Breast epithelium (tissue), 4 donors: ENCODE measurements at regions not wholly inside any gene's neighbourhood (a gene's known extent, or its start where the extent isn't known, plus 50 kb on each side); places are given as distances from the start of the nearest gene placed in this dataset.

Source experiments
- DNase-seq, 2 donors: peaks; one replicate each; pipeline ENCODE4 v3.0.0-alpha.2; 2019; ENCODE audit warnings: low spot score in 2 of 2
- H3K27ac ChIP-seq, 2 donors: fragments of 200-600 bp; sonication (generic) in 1 of 2; one replicate each; pipeline ENCODE4 v1.5.1; 2016 to 2019; ENCODE audit warnings: mild to moderate bottlenecking in 1 of 2
- H3K27me3 ChIP-seq, 2 donors: fragments of 200-600 bp; sonication (generic) in 1 of 2; one replicate each; pipeline versions ENCODE4 v1.5.1 to v1.6.0; 2017 to 2019; ENCODE audit warnings: control low read depth in 1 of 2, mild to moderate bottlenecking in 1 of 2
- H3K36me3 ChIP-seq: fragments of 200-600 bp; one replicate; pipeline ENCODE4 v1.5.1; 2019
- H3K4me1 ChIP-seq, 2 donors: fragments of 200-600 bp; sonication (generic); one replicate each; pipeline ENCODE4 v1.5.1; 2016 to 2019; ENCODE audit warnings: control low read depth in 1 of 2
- H3K4me3 ChIP-seq, 3 donors: fragments of 200-600 bp; sonication (generic); 1 replicate in 2 of 3; 2 replicates in 1 of 3; pipeline ENCODE4 v1.5.1; 2016 to 2019; ENCODE audit warnings: mild to moderate bottlenecking in 3 of 3, moderate library complexity in 2 of 3
- H3K9me3 ChIP-seq, 2 donors: fragments of 200-600 bp; sonication (generic) in 1 of 2; one replicate each; pipeline ENCODE4 v1.5.1; 2016 to 2019; ENCODE audit warnings: control low read depth in 1 of 2
- CTCF ChIP-seq, 3 donors: fragments of 450-650 bp; IDR thresholded peaks; one replicate each; pipeline ENCODE4 v1.5.1; 2016 to 2017; ENCODE audit warnings: antibody characterized with exemption in 3 of 3, mild to moderate bottlenecking in 3 of 3, moderate library complexity in 3 of 3
- POLR2A ChIP-seq: fragments of 450-650 bp; IDR thresholded peaks from one replicate; pipeline ENCODE4 v1.6.1; 2016; ENCODE audit warnings: antibody characterized with exemption, mild to moderate bottlenecking, moderate library complexity
- POLR2AphosphoS5 ChIP-seq, 3 donors: sonication (generic); formaldehyde crosslinking; IDR thresholded peaks; one replicate each; pipeline ENCODE4 v1.6.1; 2017; ENCODE audit warnings: antibody characterized with exemption in 3 of 3
- intact Hi-C: fragments of 100-400 bp; cut with DNase I; formaldehyde crosslinking; loops from one replicate; pipeline ENCODE4 v1.15.1; 2023; ENCODE audit warnings: low total_unique reads

- Histone ChIP-seq H3K4me1 (no peaks in the 10 kb centered on the region), H3K27ac (no peak overlapping the region), H3K4me3 (no peak overlapping the region), H3K9me3 (no peaks in the 10 kb centered on the region), H3K36me3 (no peaks in the 10 kb centered on the region), H3K27me3 (peaks cover 0 to 54% of the 10 kb centered on the region in 2 donors)
- intact Hi-C loops: loop anchor here (5.0 kb wide), 1 partner anchor 447 kb away; no protein-coding TSS in a partner anchor
- DNase-seq: no peak
- TF ChIP-seq POLR2AphosphoS5 (IDR thresholded peaks at IDR 0.05) (no peak), POLR2A (no peak), CTCF (IDR thresholded peaks at IDR 0.05) (no peak)
These were observed 67.4 kb upstream of the ARHGAP36 start for GRCh38 chrX:130990723-130991122.

- no peaks in the 10 kb centered on the region for H3K36me3 ChIP-seq
- H3K27ac ChIP-seq: no peak overlapping the region
- no peak overlapping the region for H3K4me3 ChIP-seq
- no peaks in the 10 kb centered on the region for H3K4me1 ChIP-seq
- intact Hi-C loops: loop anchor here (5.0 kb wide), 1 partner anchor 443 kb away; no protein-coding TSS in a partner anchor
- no peak for DNase-seq
- no peak for TF ChIP-seq CTCF (IDR thresholded peaks at IDR 0.05)
- no peaks in the 10 kb centered on the region for H3K9me3 ChIP-seq
- peaks cover 0 to 70% of the 10 kb centered on the region in 2 donors for H3K27me3 ChIP-seq
These were observed 63.5 kb upstream of the ARHGAP36 start for GRCh38 chrX:130994671-130995070.

GRCh38 chrX:130995439-130995838 is 62.7 kb upstream of the ARHGAP36 start:
- H3K4me1 ChIP-seq: no peaks in the 10 kb centered on the region
- H3K4me3 ChIP-seq: no peak overlapping the region
- H3K36me3 ChIP-seq: no peaks in the 10 kb centered on the region
- H3K9me3 ChIP-seq: no peaks in the 10 kb centered on the region
- H3K27ac ChIP-seq: no peak overlapping the region
- DNase-seq: no peak
- intact Hi-C loops: no loop called here
- no peak for TF ChIP-seq POLR2AphosphoS5 (IDR thresholded peaks at IDR 0.05)
- TF ChIP-seq POLR2A: no peak
- TF ChIP-seq CTCF (IDR thresholded peaks at IDR 0.05): no peak
- H3K27me3 ChIP-seq: peaks cover 0 to 70% of the 10 kb centered on the region in 2 donors

- TF ChIP-seq POLR2AphosphoS5 (IDR thresholded peaks at IDR 0.05) (no peak), CTCF (IDR thresholded peaks at IDR 0.05) (no peak), POLR2A (no peak)
- Histone ChIP-seq H3K4me3 (no peak overlapping the region), H3K27ac (no peak overlapping the region), H3K9me3 (no peaks in the 10 kb centered on the region), H3K36me3 (no peaks in the 10 kb centered on the region), H3K4me1 (no peaks in the 10 kb centered on the region), H3K27me3 (peaks cover 0 to 77% of the 10 kb centered on the region in 2 donors)
- intact Hi-C loops: loop anchor here (2.0 kb wide), 1 partner anchor 19 kb away; no protein-coding TSS in a partner anchor
- DNase-seq: no peak
These were observed 60.8 kb upstream of the ARHGAP36 start for GRCh38 chrX:130997314-130997713.

GRCh38 chrX:130999360-130999759 is 58.8 kb upstream of the ARHGAP36 start:
- H3K9me3 ChIP-seq: no peaks in the 10 kb centered on the region
- H3K4me3 ChIP-seq: no peak overlapping the region
- no peaks in the 10 kb centered on the region for H3K36me3 ChIP-seq
- H3K4me1 ChIP-seq: no peaks in the 10 kb centered on the region
- no peak overlapping the region for H3K27ac ChIP-seq
- H3K27me3 ChIP-seq: peaks cover 0 to 63% of the 10 kb centered on the region in 2 donors
- intact Hi-C loops: no loop called here
- DNase-seq: no peak
- TF ChIP-seq POLR2A (no peak), POLR2AphosphoS5 (IDR thresholded peaks at IDR 0.05) (no peak), CTCF (IDR thresholded peaks at IDR 0.05) (no peak)
